GM12873 (cell line): ENCODE measurements at regions not wholly inside any gene's neighbourhood (a gene's known extent, or its start where the extent isn't known, plus 50 kb on each side); places are given as distances from the start of the nearest gene placed in this dataset.

ENCODE experiments used
- CTCF ChIP-seq: IDR thresholded peaks from 2 replicates; pipeline ENCODE4 v1.5.1; 2012; ENCODE audit warnings: low read depth, mild to moderate bottlenecking, moderate library complexity, low read length, control low read depth; ENCODE audit not compliant: insufficient read depth; ENCODE audit errors: missing control alignments

GRCh38 chr13:106998664-106999063 lies 430.7 kb upstream of the ARGLU1 start:
- no peak for TF ChIP-seq CTCF

- no peak for TF ChIP-seq CTCF
These were observed 429.8 kb upstream of the ARGLU1 start for GRCh38 chr13:106997696-106998095.

- no peak for TF ChIP-seq CTCF
These were observed 429.1 kb upstream of the ARGLU1 start for GRCh38 chr13:106996867-106997618.

GRCh38 chr13:106990594-106990993 lies 422.7 kb upstream of the ARGLU1 start:
- no peak for TF ChIP-seq CTCF

GRCh38 chr13:106989876-106990275 lies 421.9 kb upstream of the ARGLU1 start:
- TF ChIP-seq CTCF: no peak

GRCh38 chr13:106987427-106987785 lies 419.5 kb upstream of the ARGLU1 start:
- TF ChIP-seq CTCF: no peak

GRCh38 chr13:106986687-106987426 lies 418.9 kb upstream of the ARGLU1 start:
- TF ChIP-seq CTCF: no peak
